Endodermal cell (in vitro differentiated cells): ENCODE measurements at regions not wholly inside any gene's neighbourhood (a gene's known extent, or its start where the extent isn't known, plus 50 kb on each side); places are given as distances from the start of the nearest gene placed in this dataset.
"Not testable (repeated sequence)": the region's sequence is repeated elsewhere in the genome, so short reads cannot be mapped to it uniquely, and the experiment has no call there.

Source experiments
- DNase-seq: peaks from one replicate; pipeline ENCODE4 v3.0.0-alpha.2; 2017
- H3K27ac ChIP-seq: 2 replicates; pipeline ENCODE4 v1.5.1; 2013; ENCODE audit warnings: mild to moderate bottlenecking, low read depth, low read length, moderate library complexity
- H3K27me3 ChIP-seq: 2 replicates; pipeline ENCODE4 v1.6.1; 2013; ENCODE audit warnings: mild to moderate bottlenecking, low read length, moderate library complexity; ENCODE audit not compliant: insufficient read depth, control insufficient read depth, poor library complexity, severe bottlenecking
- H3K36me3 ChIP-seq: 2 replicates; pipeline ENCODE4 v1.7.0; 2013; ENCODE audit warnings: mild to moderate bottlenecking, low read length, moderate library complexity; ENCODE audit not compliant: control insufficient read depth, insufficient read depth
- H3K4me1 ChIP-seq: one replicate; pipeline ENCODE4 v1.7.0; 2013; ENCODE audit warnings: low read length; ENCODE audit not compliant: control insufficient read depth, insufficient read depth
- H3K4me3 ChIP-seq: 2 replicates; pipeline ENCODE4 v1.5.1; 2013; ENCODE audit warnings: mild to moderate bottlenecking, low read length, moderate library complexity
- H3K9ac ChIP-seq: 2 replicates; pipeline ENCODE4 v1.6.1; 2013; ENCODE audit warnings: mild to moderate bottlenecking, low read length, moderate library complexity; ENCODE audit not compliant: poor library complexity, severe bottlenecking; ENCODE audit errors: extremely low read depth
- H3K9me3 ChIP-seq: 2 replicates; pipeline ENCODE4 v1.6.1; 2013; ENCODE audit warnings: mild to moderate bottlenecking, low read length, moderate library complexity; ENCODE audit not compliant: control insufficient read depth
- H3K27ac Mint-ChIP-seq: 2 replicates; pipeline ENCODE4 v1.8.0; 2020; ENCODE audit warnings: mixed read lengths
- H3K27me3 Mint-ChIP-seq: 2 replicates; pipeline ENCODE4 v1.8.0; 2021; ENCODE audit warnings: mild to moderate bottlenecking, mixed read lengths; ENCODE audit not compliant: insufficient read depth
- H3K36me3 Mint-ChIP-seq: 2 replicates; pipeline ENCODE4 v1.8.0; 2020; ENCODE audit warnings: low read depth, mixed read lengths
- H3K4me1 Mint-ChIP-seq: 2 replicates; pipeline ENCODE4 v1.8.0; 2020; ENCODE audit warnings: mixed read lengths
- H3K4me3 Mint-ChIP-seq: 2 replicates; pipeline ENCODE4 v1.8.0; 2020; ENCODE audit warnings: mild to moderate bottlenecking, moderate library complexity, mixed read lengths
- H3K9me3 Mint-ChIP-seq: 2 replicates; pipeline ENCODE4 v1.8.0; 2020; ENCODE audit warnings: mild to moderate bottlenecking, mixed read lengths
- CTCF ChIP-seq: fragments of 200-600 bp; sonication (generic); conservative IDR thresholded peaks from 2 replicates; pipeline ENCODE4 v1.5.0; 2021; ENCODE audit warnings: antibody characterized with exemption, mild to moderate bottlenecking
- WGBS, 2 experiments: methylation state at CpG; one replicate each; pipeline versions ENCODE4 v1.1.5 to v1.1.7; 2013; ENCODE audit warnings: missing lambda C conversion rate in 2 of 2, mixed read lengths in 1 of 2; ENCODE audit not compliant: insufficient coverage in 1 of 2, insufficient read length in 1 of 2; 5-methylcytosine and 5-hydroxymethylcytosine counted together

- Mint-ChIP-seq H3K27me3 (peaks cover 11% of the 10 kb centered on the region), H3K4me1 (no peaks in the 10 kb centered on the region), H3K36me3 (no peaks in the 10 kb centered on the region), H3K9me3 (no peaks in the 10 kb centered on the region), H3K4me3 (no peak overlapping the region), H3K27ac (no peak overlapping the region)
- DNase-seq: no peak
- H3K27ac ChIP-seq: no peak overlapping the region
- H3K9ac ChIP-seq: no peak overlapping the region
- WGBS, 2 experiments: 95 to 100% methylated on average over 1 to 3 of the region's 3 CpGs
- H3K9me3 ChIP-seq: no peaks in the 10 kb centered on the region
- H3K27me3 ChIP-seq: peaks cover 13% of the 10 kb centered on the region
- H3K4me3 ChIP-seq: no peak overlapping the region
- H3K4me1 ChIP-seq: no peaks in the 10 kb centered on the region
- no peaks in the 10 kb centered on the region for H3K36me3 ChIP-seq
- no peak for TF ChIP-seq CTCF
Observed at GRCh38 chr5:38793099-38793498, 52.7 kb upstream of the OSMR start.

GRCh38 chr5:38794037-38794436 lies 51.8 kb upstream of the OSMR start:
- H3K9me3 ChIP-seq, H3K4me3 ChIP-seq, H3K27ac ChIP-seq, H3K4me3 Mint-ChIP-seq, H3K9me3 Mint-ChIP-seq, H3K9ac ChIP-seq, H3K4me1 Mint-ChIP-seq, H3K36me3 Mint-ChIP-seq, H3K36me3 ChIP-seq, H3K4me1 ChIP-seq, H3K27ac Mint-ChIP-seq, DNase-seq: not testable (repeated sequence)
- peaks cover 13% of the 10 kb centered on the region for H3K27me3 ChIP-seq
- peaks cover 11% of the 10 kb centered on the region for H3K27me3 Mint-ChIP-seq
- 85 to 97% methylated on average over 3 to 7 of the region's 7 CpGs for WGBS, 2 experiments

- WGBS, 2 experiments: 96 to 98% methylated on average over 5 of the region's 5 CpGs
- Histone ChIP-seq H3K4me1 (no peaks in the 10 kb centered on the region), H3K9ac (no peak overlapping the region), H3K4me3 (no peak overlapping the region), H3K9me3 (no peaks in the 10 kb centered on the region), H3K36me3 (no peaks in the 10 kb centered on the region), H3K27me3 (peaks cover 8% of the 10 kb centered on the region), H3K27ac (no peak overlapping the region)
- H3K27ac Mint-ChIP-seq: no peak overlapping the region
- peaks cover 4% of the 10 kb centered on the region for H3K4me1 Mint-ChIP-seq
- peaks cover 9% of the 10 kb centered on the region for H3K27me3 Mint-ChIP-seq
- no peaks in the 10 kb centered on the region for H3K9me3 Mint-ChIP-seq
- no peak for TF ChIP-seq CTCF
- no peak overlapping the region for H3K4me3 Mint-ChIP-seq
- no peak for DNase-seq
- no peaks in the 10 kb centered on the region for H3K36me3 Mint-ChIP-seq
Observed at GRCh38 chr5:38794986-38795385, 50.8 kb upstream of the OSMR start.

GRCh38 chr5:38795986-38796741 lies 49.6 kb upstream of the OSMR start:
- Histone ChIP-seq H3K36me3 (no peaks in the 10 kb centered on the region), H3K4me3 (no peak overlapping the region), H3K4me1 (no peaks in the 10 kb centered on the region), H3K27me3 (peaks cover 6% of the 10 kb centered on the region), H3K9me3 (no peaks in the 10 kb centered on the region), H3K9ac (no peak overlapping the region), H3K27ac (no peak overlapping the region)
- Mint-ChIP-seq H3K36me3 (no peaks in the 10 kb centered on the region), H3K27me3 (peaks cover 6% of the 10 kb centered on the region), H3K9me3 (no peaks in the 10 kb centered on the region), H3K4me3 (no peak overlapping the region), H3K4me1 (peaks cover 10% of the 10 kb centered on the region), H3K27ac (no peak overlapping the region)
- TF ChIP-seq CTCF: no peak
- WGBS, 2 experiments: 94 to 100% methylated on average over 5 to 6 of the region's 6 CpGs
- no peak for DNase-seq
